ENCODE measurements at regions not wholly inside any gene's neighbourhood (a gene's known extent, or its start where the extent isn't known, plus 50 kb on each side); places are given as distances from the start of the nearest gene placed in this dataset.

- no peak for DNase-seq
- TF ChIP-seq POLR2A (IDR thresholded peaks at IDR 0.05; ENCODE audit: low read length) (no peak), GATA1 (IDR thresholded peaks at IDR 0.05; ENCODE audit: low read depth, low read length) (no peak)
These were observed 1039.7 kb downstream of the RAPGEF2 start for GRCh38 chr4:160142579-160142978.

- no peak for TF ChIP-seq GATA1 (IDR thresholded peaks at IDR 0.05; ENCODE audit: low read depth, low read length)
- TF ChIP-seq POLR2A (IDR thresholded peaks at IDR 0.05; ENCODE audit: low read length): no peak
- no peak for DNase-seq
These were observed 1040.7 kb downstream of the RAPGEF2 start for GRCh38 chr4:160143574-160143973.

- no peak for DNase-seq
- TF ChIP-seq GATA1 (IDR thresholded peaks at IDR 0.05; ENCODE audit: low read depth, low read length) (no peak), POLR2A (IDR thresholded peaks at IDR 0.05; ENCODE audit: low read length) (no peak)
These were observed 1056.6 kb downstream of the RAPGEF2 start for GRCh38 chr4:160159457-160159856.

- no peak for DNase-seq
- TF ChIP-seq GATA1 (IDR thresholded peaks at IDR 0.05; ENCODE audit: low read depth, low read length) (no peak), POLR2A (IDR thresholded peaks at IDR 0.05; ENCODE audit: low read length) (no peak)
These were observed 1058.1 kb downstream of the RAPGEF2 start for GRCh38 chr4:160161026-160161425.

GRCh38 chr4:160175064-160175643, 1072.3 kb downstream of the RAPGEF2 start:
- TF ChIP-seq GATA1 (IDR thresholded peaks at IDR 0.05; ENCODE audit: low read depth, low read length) (no peak), POLR2A (IDR thresholded peaks at IDR 0.05; ENCODE audit: low read length) (no peak)
- no peak for DNase-seq

GRCh38 chr4:160180211-160180610, 1077.3 kb downstream of the RAPGEF2 start:
- TF ChIP-seq GATA1 (IDR thresholded peaks at IDR 0.05; ENCODE audit: low read depth, low read length) (no peak), POLR2A (IDR thresholded peaks at IDR 0.05; ENCODE audit: low read length) (no peak)
- no peak for DNase-seq

- DNase-seq: no peak
- TF ChIP-seq GATA1 (IDR thresholded peaks at IDR 0.05; ENCODE audit: low read depth, low read length) (no peak), POLR2A (IDR thresholded peaks at IDR 0.05; ENCODE audit: low read length) (no peak)
These were observed 1079.8 kb downstream of the RAPGEF2 start for GRCh38 chr4:160182727-160183126.

- TF ChIP-seq GATA1 (IDR thresholded peaks at IDR 0.05; ENCODE audit: low read depth, low read length) (no peak), POLR2A (IDR thresholded peaks at IDR 0.05; ENCODE audit: low read length) (no peak)
- DNase-seq: no peak
These were observed 1082.0 kb downstream of the RAPGEF2 start for GRCh38 chr4:160184884-160185283.

GRCh38 chr4:160193787-160194186, 1090.9 kb downstream of the RAPGEF2 start:
- TF ChIP-seq GATA1 (IDR thresholded peaks at IDR 0.05; ENCODE audit: low read depth, low read length) (no peak), POLR2A (IDR thresholded peaks at IDR 0.05; ENCODE audit: low read length) (no peak)

GRCh38 chr4:160194716-160195115, 1091.8 kb downstream of the RAPGEF2 start:
- TF ChIP-seq GATA1 (IDR thresholded peaks at IDR 0.05; ENCODE audit: low read depth, low read length) (no peak), POLR2A (IDR thresholded peaks at IDR 0.05; ENCODE audit: low read length) (no peak)
- no peak for DNase-seq

More at GRCh38 chr4:160193787-160194186, 1090.9 kb downstream of the RAPGEF2 start:
- no peak for DNase-seq

GRCh38 chr4:160202802-160203201, 1099.9 kb downstream of the RAPGEF2 start:
- no peak for DNase-seq
- no peak for TF ChIP-seq GATA1 (IDR thresholded peaks at IDR 0.05; ENCODE audit: low read depth, low read length)

GRCh38 chr4:160212078-160212477, 1109.2 kb downstream of the RAPGEF2 start:
- TF ChIP-seq POLR2A (IDR thresholded peaks at IDR 0.05; ENCODE audit: low read length) (no peak), GATA1 (IDR thresholded peaks at IDR 0.05; ENCODE audit: low read depth, low read length) (no peak)
- no peak for DNase-seq

- TF ChIP-seq GATA1 (IDR thresholded peaks at IDR 0.05; ENCODE audit: low read depth, low read length) (no peak), POLR2A (IDR thresholded peaks at IDR 0.05; ENCODE audit: low read length) (no peak)
- no peak for DNase-seq
These were observed 1110.5 kb downstream of the RAPGEF2 start for GRCh38 chr4:160213366-160213765.

- DNase-seq: no peak
- TF ChIP-seq POLR2A (IDR thresholded peaks at IDR 0.05; ENCODE audit: low read length) (no peak), GATA1 (IDR thresholded peaks at IDR 0.05; ENCODE audit: low read depth, low read length) (no peak)
These were observed 1114.5 kb downstream of the RAPGEF2 start for GRCh38 chr4:160217352-160217751.

GRCh38 chr4:160224049-160224448, 1121.2 kb downstream of the RAPGEF2 start:
- TF ChIP-seq GATA1 (IDR thresholded peaks at IDR 0.05; ENCODE audit: low read depth, low read length) (no peak), POLR2A (IDR thresholded peaks at IDR 0.05; ENCODE audit: low read length) (no peak)
- no peak for DNase-seq

- DNase-seq: no peak
- TF ChIP-seq GATA1 (IDR thresholded peaks at IDR 0.05; ENCODE audit: low read depth, low read length): no peak
These were observed 1130.3 kb downstream of the RAPGEF2 start for GRCh38 chr4:160233141-160233540.

All from erythroblast (primary cell).